Fibroblast of mammary gland (primary cell): ENCODE measurements at regions not wholly inside any gene's neighbourhood (a gene's known extent, or its start where the extent isn't known, plus 50 kb on each side); places are given as distances from the start of the nearest gene placed in this dataset.
A peak's percentile ranks its signal among the peaks of the same experiment; 100 is the strongest.
"Not testable (repeated sequence)": the region's sequence is repeated elsewhere in the genome, so short reads cannot be mapped to it uniquely, and the experiment has no call there.

Experiments used
- DNase-seq: peaks from one replicate; pipeline ENCODE4 v3.0.0-alpha.2; 2010; ENCODE audit warnings: low read depth
- H3K4me3 ChIP-seq: 2 replicates; pipeline ENCODE4 v1.5.1; 2011; ENCODE audit warnings: low read depth, mild to moderate bottlenecking, low read length, moderate library complexity; ENCODE audit not compliant: control insufficient read depth
- TF ChIP-seq, protein P1 (sequence below): conservative IDR thresholded peaks from 2 replicates; pipeline ENCODE4 v1.5.1; 2011; ENCODE audit warnings: low read depth, low read length, inconsistent platforms; ENCODE audit not compliant: control insufficient read depth, insufficient read depth

DNA sequence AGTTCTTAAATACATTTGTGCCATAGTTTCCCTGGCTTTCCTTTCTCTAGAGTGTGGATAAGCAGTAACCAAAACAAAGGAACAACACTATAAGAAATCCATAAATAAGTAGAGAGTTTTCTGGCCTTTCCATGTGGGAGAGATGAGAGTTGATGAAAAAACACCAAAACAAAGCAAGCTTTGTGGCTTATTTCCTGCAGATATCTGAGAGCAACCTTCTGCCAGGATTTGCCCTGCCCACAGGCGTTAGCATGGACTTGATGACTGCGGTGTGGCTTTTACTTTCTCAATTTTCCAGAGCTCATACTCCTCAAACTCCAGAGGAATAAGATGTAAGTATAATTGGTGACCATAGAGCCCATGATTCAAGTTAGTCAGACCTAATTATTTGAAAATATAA lies 194.9 kb downstream of the RAP2B start:
- TF ChIP-seq, protein P1, sequence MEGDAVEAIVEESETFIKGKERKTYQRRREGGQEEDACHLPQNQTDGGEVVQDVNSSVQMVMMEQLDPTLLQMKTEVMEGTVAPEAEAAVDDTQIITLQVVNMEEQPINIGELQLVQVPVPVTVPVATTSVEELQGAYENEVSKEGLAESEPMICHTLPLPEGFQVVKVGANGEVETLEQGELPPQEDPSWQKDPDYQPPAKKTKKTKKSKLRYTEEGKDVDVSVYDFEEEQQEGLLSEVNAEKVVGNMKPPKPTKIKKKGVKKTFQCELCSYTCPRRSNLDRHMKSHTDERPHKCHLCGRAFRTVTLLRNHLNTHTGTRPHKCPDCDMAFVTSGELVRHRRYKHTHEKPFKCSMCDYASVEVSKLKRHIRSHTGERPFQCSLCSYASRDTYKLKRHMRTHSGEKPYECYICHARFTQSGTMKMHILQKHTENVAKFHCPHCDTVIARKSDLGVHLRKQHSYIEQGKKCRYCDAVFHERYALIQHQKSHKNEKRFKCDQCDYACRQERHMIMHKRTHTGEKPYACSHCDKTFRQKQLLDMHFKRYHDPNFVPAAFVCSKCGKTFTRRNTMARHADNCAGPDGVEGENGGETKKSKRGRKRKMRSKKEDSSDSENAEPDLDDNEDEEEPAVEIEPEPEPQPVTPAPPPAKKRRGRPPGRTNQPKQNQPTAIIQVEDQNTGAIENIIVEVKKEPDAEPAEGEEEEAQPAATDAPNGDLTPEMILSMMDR: no peak
- no peak for DNase-seq
- no peak overlapping the region for H3K4me3 ChIP-seq

DNA sequence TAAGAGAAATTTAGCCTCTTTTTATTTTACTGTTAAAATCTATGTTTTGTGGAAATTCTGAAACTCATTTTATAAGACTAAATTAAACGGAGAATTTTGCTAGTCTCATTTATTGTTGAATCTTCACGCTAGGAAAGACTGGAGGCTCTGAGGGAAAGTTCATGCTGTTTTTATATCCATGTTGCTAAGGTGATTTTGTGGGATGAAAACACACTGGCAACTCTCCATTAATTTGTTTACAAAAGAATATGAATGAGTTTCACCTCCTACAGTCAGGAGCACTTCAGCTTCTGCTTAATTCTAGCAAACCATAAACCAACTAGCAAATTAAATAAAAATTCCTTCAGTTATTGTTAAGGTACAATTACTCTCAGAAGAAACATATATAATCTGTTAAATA lies 195.4 kb downstream of the RAP2B start:
- TF ChIP-seq, protein P1: no peak
- no peak overlapping the region for H3K4me3 ChIP-seq
- no peak for DNase-seq

DNA sequence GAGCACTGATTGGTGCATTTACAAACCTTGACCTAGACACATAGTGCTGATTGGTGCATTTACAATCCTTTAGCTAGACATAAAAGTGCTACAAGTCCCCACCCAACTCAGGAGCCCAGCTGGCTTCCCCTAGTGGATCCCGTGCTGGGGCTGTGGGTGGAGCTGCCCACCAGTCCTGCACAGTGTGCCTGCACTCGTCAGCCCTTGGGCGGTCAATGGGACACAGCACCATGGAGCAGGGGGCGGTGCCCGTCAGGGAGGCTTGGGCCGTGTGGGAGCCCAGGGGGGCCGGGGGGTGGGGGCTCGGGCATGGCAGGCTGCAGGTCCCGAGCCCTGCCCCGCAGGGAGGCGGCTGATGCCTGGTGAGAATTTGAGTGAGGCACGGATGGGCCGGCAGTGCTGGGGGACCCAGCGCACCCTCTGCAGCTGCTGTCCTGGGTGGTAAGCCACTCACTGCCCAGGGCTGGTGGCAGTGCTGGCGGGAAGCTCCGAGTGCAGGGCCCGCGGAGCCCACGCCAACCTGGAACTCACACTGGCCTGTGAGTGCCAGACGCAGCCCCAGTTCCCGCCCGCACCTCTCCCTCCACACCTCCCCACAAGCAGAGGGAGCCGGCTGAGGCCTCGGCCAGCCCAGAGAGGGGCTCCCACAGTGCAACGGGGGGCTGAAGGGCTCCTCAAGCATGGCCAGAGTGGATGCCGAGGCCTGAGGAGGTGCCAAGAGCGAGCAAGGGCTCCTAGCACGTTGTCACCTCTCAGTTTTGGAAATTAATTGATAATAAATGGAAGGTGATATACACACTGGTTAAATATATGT lies 207.7 kb downstream of the RAP2B start:
- no peak overlapping the region for H3K4me3 ChIP-seq
- no peak for DNase-seq
- TF ChIP-seq, protein P1: no peak

DNA sequence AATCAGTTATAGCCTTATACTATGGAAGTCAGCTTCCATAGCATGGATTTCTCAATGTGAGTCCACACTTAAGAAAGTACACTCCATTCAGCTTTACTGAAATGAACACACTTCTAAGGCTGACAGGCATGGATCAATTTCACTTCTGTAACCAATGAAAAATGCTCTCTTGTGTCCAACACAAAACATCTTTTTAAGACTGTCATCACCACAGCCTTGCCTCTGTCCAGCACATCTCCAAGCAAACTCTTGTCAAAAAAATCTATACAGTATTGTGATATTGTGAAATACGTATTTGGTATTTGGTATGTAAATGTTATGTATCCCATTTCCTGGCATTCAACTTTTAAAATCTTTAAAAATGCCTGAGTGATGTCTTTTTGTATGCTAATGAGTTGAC lies 208.7 kb downstream of the RAP2B start:
- no peak for DNase-seq
- H3K4me3 ChIP-seq: no peak overlapping the region
- TF ChIP-seq, protein P1: no peak

DNA sequence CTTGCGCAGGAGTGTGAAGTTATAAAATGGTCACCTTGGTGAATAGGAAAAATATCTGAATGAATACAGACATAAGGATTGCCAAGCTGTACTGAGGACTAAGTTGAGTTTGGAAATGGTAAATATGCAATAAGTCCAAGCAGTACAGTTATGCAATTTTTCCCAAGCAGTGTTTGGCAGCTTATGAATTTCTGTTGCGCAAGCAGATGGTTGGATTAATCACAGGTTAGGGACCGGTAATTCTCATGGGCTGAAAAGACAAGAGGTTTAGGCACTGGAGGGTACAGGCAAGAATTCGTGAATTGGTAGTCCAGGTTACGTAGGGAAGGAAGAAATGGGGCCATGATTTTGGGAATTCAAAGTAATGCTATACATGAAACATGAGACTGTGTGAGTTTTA lies 210.3 kb downstream of the RAP2B start:
- no peak overlapping the region for H3K4me3 ChIP-seq
- TF ChIP-seq, protein P1: no peak
- DNase-seq: peak; percentile 90

DNA sequence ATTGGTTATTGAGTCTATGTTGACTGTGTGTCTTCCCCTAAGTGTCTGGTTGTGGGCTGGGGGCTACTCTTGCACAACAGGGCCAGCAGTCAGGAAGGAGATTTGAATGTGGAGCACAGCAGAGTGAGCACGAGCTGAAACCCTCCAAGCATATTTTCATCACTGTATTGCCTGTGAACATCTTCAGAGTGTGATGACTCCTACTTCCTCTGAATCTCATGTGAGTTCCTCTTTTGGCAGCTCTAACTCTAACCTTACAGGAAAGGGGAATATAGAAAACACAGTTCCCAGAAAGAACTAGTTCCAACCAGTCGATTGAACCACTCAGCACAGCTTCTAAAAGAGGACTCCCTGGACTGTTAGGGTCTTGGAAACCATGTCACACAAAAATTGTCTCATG lies 211.6 kb downstream of the RAP2B start:
- peak; percentile 52 for DNase-seq
- no peak overlapping the region for H3K4me3 ChIP-seq
- TF ChIP-seq, protein P1: no peak

DNA sequence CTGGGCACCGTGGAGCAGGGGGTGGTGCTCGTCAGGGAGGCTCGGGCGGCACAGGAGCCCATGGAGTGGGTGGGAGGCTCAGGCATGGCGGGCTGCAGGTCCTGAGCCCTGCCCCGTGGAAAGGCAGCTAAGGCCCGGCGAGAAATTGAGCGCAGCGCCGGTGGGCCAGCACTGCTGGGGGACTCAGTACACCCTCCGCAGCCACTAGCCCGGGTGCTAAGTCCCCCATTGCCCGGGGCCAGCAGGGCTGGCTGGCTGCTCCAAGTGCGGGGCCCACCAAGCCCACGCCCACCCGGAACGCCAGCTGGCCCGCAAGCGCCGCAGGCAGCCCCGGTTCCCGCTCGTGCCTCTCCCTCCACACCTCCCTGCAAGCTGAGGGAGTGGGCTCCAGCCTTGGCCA lies 216.3 kb downstream of the RAP2B start:
- DNase-seq, H3K4me3 ChIP-seq: not testable (repeated sequence)
